ENCODE measurements at regions not wholly inside any gene's neighbourhood (a gene's known extent, or its start where the extent isn't known, plus 50 kb on each side); places are given as distances from the start of the nearest gene placed in this dataset.

DNA sequence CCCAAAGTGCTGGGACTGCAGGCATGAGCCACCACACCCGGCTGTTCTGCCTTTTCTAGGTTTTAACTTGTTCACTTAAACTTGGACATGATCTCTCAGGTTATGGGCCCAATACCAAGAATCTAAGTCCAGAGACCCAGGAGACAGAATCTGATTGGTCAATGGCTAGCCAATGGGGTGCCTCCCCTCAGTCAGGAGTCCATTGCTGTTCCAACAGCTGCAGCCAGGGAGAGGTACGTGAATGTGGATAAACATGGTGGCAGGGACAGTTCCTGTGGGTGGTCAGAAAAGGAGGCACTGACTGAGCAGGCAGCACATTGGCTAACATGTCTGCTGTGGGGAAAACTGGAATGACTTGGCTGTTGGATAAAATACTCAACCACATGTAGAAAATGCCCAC lies 140.3 kb downstream of the RPLP1 start:
- Histone ChIP-seq H3K36me3 (no peaks in the 10 kb centered on the region), H3K9me3 (ENCODE audit: severe bottlenecking) (no peaks in the 10 kb centered on the region), H3K27ac (no peak overlapping the region), H3K27me3 (ENCODE audit: insufficient read depth, low read depth, severe bottlenecking) (no peaks in the 10 kb centered on the region), H3K4me3 (ENCODE audit: low read depth, low read length) (no peak overlapping the region)
- TF ChIP-seq CTCF (IDR thresholded peaks at IDR 0.05; ENCODE audit: low read depth, low read length): no peak
- no peak for DNase-seq

GRCh38 chr15:69593488-69593887 lies 140.9 kb downstream of the RPLP1 start:
- no peaks in the 10 kb centered on the region for H3K27me3 ChIP-seq (ENCODE audit: insufficient read depth, low read depth, severe bottlenecking)
- no peak for DNase-seq

GRCh38 chr15:69593981-69594966 lies 141.7 kb downstream of the RPLP1 start:
- Histone ChIP-seq H3K9me3 (ENCODE audit: severe bottlenecking) (no peaks in the 10 kb centered on the region), H3K4me3 (ENCODE audit: low read depth, low read length) (no peak overlapping the region), H3K27me3 (ENCODE audit: insufficient read depth, low read depth, severe bottlenecking) (no peaks in the 10 kb centered on the region), H3K27ac (no peak overlapping the region), H3K36me3 (no peaks in the 10 kb centered on the region)
- no peak for TF ChIP-seq CTCF (IDR thresholded peaks at IDR 0.05; ENCODE audit: low read depth, low read length)
- DNase-seq: peak; percentile 22

More at GRCh38 chr15:69593488-69593887, 140.9 kb downstream of the RPLP1 start:
- H3K9me3 ChIP-seq (ENCODE audit: severe bottlenecking): no peaks in the 10 kb centered on the region
- no peak overlapping the region for H3K4me3 ChIP-seq (ENCODE audit: low read depth, low read length)
- H3K27ac ChIP-seq: no peak overlapping the region
- H3K36me3 ChIP-seq: no peaks in the 10 kb centered on the region
- no peak for TF ChIP-seq CTCF (IDR thresholded peaks at IDR 0.05; ENCODE audit: low read depth, low read length)

- no peak overlapping the region for H3K27ac ChIP-seq
- H3K4me3 ChIP-seq (ENCODE audit: low read depth, low read length): no peak overlapping the region
- no peaks in the 10 kb centered on the region for H3K27me3 ChIP-seq (ENCODE audit: insufficient read depth, low read depth, severe bottlenecking)
- no peaks in the 10 kb centered on the region for H3K9me3 ChIP-seq (ENCODE audit: severe bottlenecking)
- DNase-seq: no peak
- no peaks in the 10 kb centered on the region for H3K36me3 ChIP-seq
- no peak for TF ChIP-seq CTCF (IDR thresholded peaks at IDR 0.05; ENCODE audit: low read depth, low read length)
Measured at GRCh38 chr15:69595009-69595791, 142.6 kb downstream of the RPLP1 start.

DNA sequence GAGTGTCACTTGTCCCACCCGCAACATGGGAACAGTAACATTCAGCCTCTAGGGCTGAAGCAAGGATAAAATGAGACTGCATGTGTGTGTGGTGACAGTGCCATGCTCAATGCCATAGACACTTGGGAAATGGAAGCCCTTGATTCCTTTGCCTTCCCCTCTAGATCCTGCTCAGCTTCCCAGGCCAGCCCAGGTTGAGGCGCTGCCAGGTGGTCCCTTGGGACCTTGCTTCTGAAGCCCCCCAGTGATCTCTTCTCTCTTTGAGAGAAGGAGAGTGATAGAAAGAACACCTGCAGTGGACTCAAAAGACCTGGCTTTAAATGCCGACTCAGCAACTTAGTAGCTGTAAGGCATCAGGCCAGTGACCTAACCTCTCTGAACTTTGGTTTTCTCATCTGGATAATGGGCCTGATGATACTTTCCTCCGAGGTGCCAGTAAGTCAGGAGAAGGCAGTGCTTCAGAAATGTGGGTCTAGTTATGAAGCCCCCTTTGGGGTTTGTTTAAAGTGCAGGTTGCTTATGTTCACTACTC lies 144.5 kb downstream of the RPLP1 start:
- H3K27me3 ChIP-seq (ENCODE audit: insufficient read depth, low read depth, severe bottlenecking): no peaks in the 10 kb centered on the region
- no peaks in the 10 kb centered on the region for H3K9me3 ChIP-seq (ENCODE audit: severe bottlenecking)
- no peaks in the 10 kb centered on the region for H3K36me3 ChIP-seq
- no peak for DNase-seq
- TF ChIP-seq CTCF (IDR thresholded peaks at IDR 0.05; ENCODE audit: low read depth, low read length): no peak
- H3K4me3 ChIP-seq (ENCODE audit: low read depth, low read length): no peak overlapping the region
- no peak overlapping the region for H3K27ac ChIP-seq

Measured in WERI-Rb-1 (cell line).